ENCODE measurements at regions not wholly inside any gene's neighbourhood (a gene's known extent, or its start where the extent isn't known, plus 50 kb on each side); places are given as distances from the start of the nearest gene placed in this dataset.

DNA sequence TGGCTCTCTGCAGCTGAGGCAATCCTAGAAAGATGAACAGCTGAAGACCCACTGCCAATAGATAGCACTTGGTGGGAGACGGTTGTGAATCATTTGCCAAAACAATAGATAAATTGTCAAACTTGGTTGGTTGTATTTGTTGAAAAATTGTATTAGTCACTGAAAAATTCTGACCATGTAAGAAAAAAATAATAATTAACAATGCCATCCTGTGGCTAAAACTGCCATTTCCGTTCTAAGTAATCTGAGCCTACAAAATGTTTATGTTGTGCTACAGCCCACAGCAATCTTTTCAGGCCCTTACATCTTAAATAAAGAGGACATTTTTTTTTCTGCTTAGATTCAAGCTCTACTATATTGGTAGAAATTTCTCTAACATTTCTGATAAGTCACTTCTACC, 103.2 kb upstream of the ANO3 start:
- Histone ChIP-seq H3K36me3 (ENCODE audit: control insufficient read depth in 1 of 2, insufficient read depth in 2 of 2, low read length in 2 of 2) (no peaks in the 10 kb centered on the region), H2AFZ (ENCODE audit: low read depth, low read length, poor library complexity, severe bottlenecking) (no peak overlapping the region), H3K9me3 (ENCODE audit: control insufficient read depth in 1 of 2, insufficient read depth in 1 of 2, low read depth in 1 of 2, low read length in 2 of 2) (peaks cover 8 to 17% of the 10 kb centered on the region in 2 experiments; a peak in 2 of 4 replicates), H3K4me2 (ENCODE audit: low read length) (no peak overlapping the region), H3K9me2 (ENCODE audit: insufficient read depth) (no peaks in the 10 kb centered on the region), H4K20me1 (ENCODE audit: insufficient read depth) (no peaks in the 10 kb centered on the region), H3K27ac (ENCODE audit: low read depth, low read length) (no peak overlapping the region), H3K79me2 (ENCODE audit: insufficient read depth, low read length) (no peaks in the 10 kb centered on the region), H3K27me3 (ENCODE audit: insufficient read depth, low read length) (no peaks in the 10 kb centered on the region), H3K9ac (ENCODE audit: low read length) (no peak overlapping the region), H3K4me1 (ENCODE audit: control insufficient read depth in 1 of 2, insufficient read depth in 2 of 2, low read length in 2 of 2) (no peaks in the 10 kb centered on the region), H3K4me3 (replicated peaks in 1 of 2; ENCODE audit: low read depth in 1 of 2, low read length in 2 of 2) (no peak overlapping the region)
- BruUV-seq (replicated peaks), result no TSS peak
- ChIA-PET CTCF (no interaction called here), POLR2A (no interaction called here), RAD21 (ENCODE audit: low non-redundant PET in 1 of 2, low total read pairs in 2 of 2, uncharacterized antibody in 2 of 2, unreplicated experiment in 2 of 2) (no interaction called here)
- DNase-seq (ENCODE audit: low read depth, low spot score) (no peak), ATAC-seq (no peak)
- TF ChIP-seq ZFX (IDR thresholded peaks at IDR 0.05), result no peak
- intact Hi-C loops (cut with micrococcal nuclease), result no loop called here

DNA sequence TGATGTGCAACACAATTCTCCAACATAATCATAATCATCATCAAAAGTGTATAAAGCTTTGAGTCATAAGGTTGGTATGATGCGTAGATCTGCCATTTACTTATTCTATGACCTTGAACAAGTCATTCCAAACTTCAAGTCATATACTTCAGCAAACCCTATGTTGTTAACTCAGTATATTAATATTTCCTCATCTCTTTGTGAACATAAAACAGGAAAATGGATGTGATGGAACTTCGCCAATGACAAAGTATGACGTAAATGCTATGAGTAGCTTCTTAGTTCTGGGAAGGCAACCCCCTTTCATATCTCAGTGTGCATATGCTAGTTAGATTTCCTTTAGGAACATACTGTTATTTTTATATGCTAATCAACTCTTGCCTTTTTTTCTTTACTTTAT, 102.7 kb upstream of the ANO3 start:
- H3K79me2 ChIP-seq (ENCODE audit: insufficient read depth, low read length), result no peaks in the 10 kb centered on the region
- no peaks in the 10 kb centered on the region for H3K9me2 ChIP-seq (ENCODE audit: insufficient read depth)
- H3K9ac ChIP-seq (ENCODE audit: low read length), result no peak overlapping the region
- H3K36me3 ChIP-seq (ENCODE audit: control insufficient read depth in 1 of 2, insufficient read depth in 2 of 2, low read length in 2 of 2), result no peaks in the 10 kb centered on the region
- no peak overlapping the region for H3K4me3 ChIP-seq (replicated peaks in 1 of 2; ENCODE audit: low read depth in 1 of 2, low read length in 2 of 2)
- intact Hi-C loops (cut with micrococcal nuclease), result no loop called here
- RAD21 ChIA-PET (ENCODE audit: low non-redundant PET in 1 of 2, low total read pairs in 2 of 2, uncharacterized antibody in 2 of 2, unreplicated experiment in 2 of 2), result no interaction called here
- no peak overlapping the region for H3K4me2 ChIP-seq (ENCODE audit: low read length)
- ATAC-seq (no peak), DNase-seq (ENCODE audit: low read depth, low spot score) (no peak)
- no peaks in the 10 kb centered on the region for H4K20me1 ChIP-seq (ENCODE audit: insufficient read depth)
- no peaks in the 10 kb centered on the region for H3K27me3 ChIP-seq (ENCODE audit: insufficient read depth, low read length)
- POLR2A ChIA-PET, result no interaction called here
- H3K9me3 ChIP-seq (ENCODE audit: control insufficient read depth in 1 of 2, insufficient read depth in 1 of 2, low read depth in 1 of 2, low read length in 2 of 2), result peaks cover 7 to 14% of the 10 kb centered on the region in 2 experiments; a peak in 2 of 4 replicates
- no peaks in the 10 kb centered on the region for H3K4me1 ChIP-seq (ENCODE audit: control insufficient read depth in 1 of 2, insufficient read depth in 2 of 2, low read length in 2 of 2)
- TF ChIP-seq RAD21 (IDR thresholded peaks at IDR 0.05; ENCODE audit: low read depth) (no peak), TCF7L2 (IDR thresholded peaks at IDR 0.05; ENCODE audit: borderline replicate concordance, extremely low read depth, insufficient read depth, insufficient read length) (peak; percentile 14)
- no peak overlapping the region for H2AFZ ChIP-seq (ENCODE audit: low read depth, low read length, poor library complexity, severe bottlenecking)
- no TSS peak for BruUV-seq (replicated peaks)
- CTCF ChIA-PET, result no interaction called here
- H3K27ac ChIP-seq (ENCODE audit: low read depth, low read length), result no peak overlapping the region

DNA sequence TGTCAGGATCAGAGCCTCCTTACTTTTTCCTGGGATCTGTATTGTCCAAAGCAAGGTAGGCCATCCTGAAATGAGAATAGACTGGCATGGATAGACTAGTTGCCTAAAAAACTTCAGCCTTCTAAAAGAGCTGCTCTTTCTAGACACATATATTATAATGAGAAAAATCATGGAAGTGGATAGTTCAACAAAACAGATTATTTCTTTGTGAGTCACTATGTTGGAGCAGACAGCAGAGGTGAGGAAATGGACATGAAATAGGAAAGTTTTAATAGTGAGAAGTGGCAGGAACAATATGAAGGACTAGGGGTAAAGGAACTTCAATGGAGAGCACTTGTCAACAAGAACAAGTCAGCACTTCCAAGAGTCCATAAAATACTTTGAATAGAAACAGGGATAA, 101.9 kb upstream of the ANO3 start:
- TF ChIP-seq TCF7L2 (IDR thresholded peaks at IDR 0.05; ENCODE audit: borderline replicate concordance, extremely low read depth, insufficient read depth, insufficient read length) (no peak), CEBPB (IDR thresholded peaks at IDR 0.05; ENCODE audit: low read depth) (no peak), SP1 (IDR thresholded peaks at IDR 0.05; ENCODE audit: low read depth) (no peak), EZH2phosphoT487 (IDR thresholded peaks at IDR 0.05; ENCODE audit: borderline replicate concordance) (no peak), YY1 (IDR thresholded peaks at IDR 0.05; ENCODE audit: extremely low read depth, insufficient replicate concordance, low read depth, low read length) (no peak)
- H3K4me3 ChIP-seq (replicated peaks in 1 of 2; ENCODE audit: low read depth in 1 of 2, low read length in 2 of 2), result no peak overlapping the region
- H3K4me1 ChIP-seq (ENCODE audit: control insufficient read depth in 1 of 2, insufficient read depth in 2 of 2, low read length in 2 of 2), result no peaks in the 10 kb centered on the region
- no peaks in the 10 kb centered on the region for H4K20me1 ChIP-seq (ENCODE audit: insufficient read depth)
- no peak overlapping the region for H3K4me2 ChIP-seq (ENCODE audit: low read length)
- no peak overlapping the region for H2AFZ ChIP-seq (ENCODE audit: low read depth, low read length, poor library complexity, severe bottlenecking)
- no peak overlapping the region for H3K27ac ChIP-seq (ENCODE audit: low read depth, low read length)
- ChIA-PET POLR2A (no interaction called here), RAD21 (ENCODE audit: low non-redundant PET in 1 of 2, low total read pairs in 2 of 2, uncharacterized antibody in 2 of 2, unreplicated experiment in 2 of 2) (no interaction called here), CTCF (no interaction called here)
- no peaks in the 10 kb centered on the region for H3K9me2 ChIP-seq (ENCODE audit: insufficient read depth)
- H3K79me2 ChIP-seq (ENCODE audit: insufficient read depth, low read length), result no peaks in the 10 kb centered on the region
- intact Hi-C loops (cut with micrococcal nuclease), result no loop called here
- H3K9ac ChIP-seq (ENCODE audit: low read length), result no peak overlapping the region
- DNase-seq (ENCODE audit: low read depth, low spot score), result no peak
- no TSS peak for BruUV-seq (replicated peaks)
- no peak for ATAC-seq
- peaks cover 4 to 14% of the 10 kb centered on the region in 2 experiments; a peak in 2 of 4 replicates for H3K9me3 ChIP-seq (ENCODE audit: control insufficient read depth in 1 of 2, insufficient read depth in 1 of 2, low read depth in 1 of 2, low read length in 2 of 2)
- no peaks in the 10 kb centered on the region for H3K27me3 ChIP-seq (ENCODE audit: insufficient read depth, low read length)
- H3K36me3 ChIP-seq (ENCODE audit: control insufficient read depth in 1 of 2, insufficient read depth in 2 of 2, low read length in 2 of 2), result no peaks in the 10 kb centered on the region

Measured in HCT116 (cell line).